Mesenchymal stem cell (in vitro differentiated cells and primary cell): ENCODE measurements at regions not wholly inside any gene's neighbourhood (a gene's known extent, or its start where the extent isn't known, plus 50 kb on each side); places are given as distances from the start of the nearest gene placed in this dataset.

Source experiments
- DNase-seq: peaks from one replicate; pipeline ENCODE4 v3.0.0-alpha.2; 2013
- H2AFZ ChIP-seq: one replicate; pipeline ENCODE4 v1.6.1; 2013; ENCODE audit warnings: low read depth, mild to moderate bottlenecking, control low read depth, inconsistent platforms, low read length, moderate library complexity
- H2AK5ac ChIP-seq: 2 replicates; pipeline ENCODE4 v1.6.1; 2013; ENCODE audit warnings: low read length, moderate library complexity, mild to moderate bottlenecking, inconsistent platforms; ENCODE audit not compliant: severe bottlenecking
- H2BK120ac ChIP-seq: one replicate; pipeline ENCODE4 v1.6.1; 2013; ENCODE audit warnings: low read depth, mild to moderate bottlenecking, inconsistent platforms, low read length, moderate library complexity
- H2BK12ac ChIP-seq, 2 experiments: one replicate each; pipeline ENCODE4 v1.6.1; 2013; ENCODE audit warnings: inconsistent platforms in 2 of 2, low read length in 2 of 2, mild to moderate bottlenecking in 2 of 2, moderate library complexity in 2 of 2, control low read depth in 1 of 2
- H2BK15ac ChIP-seq: one replicate; pipeline ENCODE4 v1.6.1; 2013; ENCODE audit warnings: mild to moderate bottlenecking, low read depth, inconsistent platforms; ENCODE audit not compliant: poor library complexity, severe bottlenecking
- H2BK5ac ChIP-seq: 2 replicates; pipeline ENCODE4 v1.6.1; 2013; ENCODE audit warnings: low read depth, mild to moderate bottlenecking, low read length, control low read depth, inconsistent platforms; ENCODE audit not compliant: poor library complexity, severe bottlenecking
- H3K14ac ChIP-seq, 2 experiments: one replicate each; pipeline ENCODE4 v1.6.1; 2013; ENCODE audit warnings: inconsistent platforms in 2 of 2, low read length in 2 of 2, control low read depth in 1 of 2, mild to moderate bottlenecking in 1 of 2, moderate library complexity in 1 of 2
- H3K18ac ChIP-seq, 2 experiments: one replicate each; pipeline ENCODE4 v1.6.1; 2013; ENCODE audit warnings: inconsistent platforms in 2 of 2, low read length in 2 of 2, control low read depth in 1 of 2, low read depth in 1 of 2, mild to moderate bottlenecking in 1 of 2
- H3K23ac ChIP-seq, 2 experiments: one replicate each; pipeline ENCODE4 v1.6.1; 2013; ENCODE audit warnings: inconsistent platforms in 2 of 2, low read length in 2 of 2, mild to moderate bottlenecking in 2 of 2, moderate library complexity in 2 of 2, control low read depth in 1 of 2
- H3K27ac ChIP-seq: 2 replicates; pipeline ENCODE4 v1.5.1; 2013; ENCODE audit warnings: mild to moderate bottlenecking, moderate library complexity, low read length, control low read depth, inconsistent platforms; ENCODE audit not compliant: poor library complexity, severe bottlenecking
- H3K27me3 ChIP-seq, 2 experiments: 2 replicates each; pipeline versions ENCODE4 v1.6.1 to v1.7.0; 2013; ENCODE audit warnings: low read length in 2 of 2, mild to moderate bottlenecking in 2 of 2, moderate library complexity in 2 of 2, control low read depth in 1 of 2, inconsistent platforms in 1 of 2; ENCODE audit not compliant: control insufficient read depth in 1 of 2, insufficient read depth in 1 of 2
- H3K36me3 ChIP-seq, 2 experiments: 2 replicates each; pipeline versions ENCODE4 v1.6.1 to v1.7.0; 2013; ENCODE audit warnings: low read length in 2 of 2, control low read depth in 1 of 2, inconsistent platforms in 1 of 2, low read depth in 1 of 2, mild to moderate bottlenecking in 1 of 2; ENCODE audit not compliant: insufficient read depth in 2 of 2, control insufficient read depth in 1 of 2
- H3K4ac ChIP-seq, 2 experiments: one replicate each; pipeline ENCODE4 v1.6.1; 2013; ENCODE audit warnings: inconsistent platforms in 2 of 2, low read length in 2 of 2, mild to moderate bottlenecking in 2 of 2, moderate library complexity in 2 of 2, control low read depth in 1 of 2, low read depth in 1 of 2
- H3K4me1 ChIP-seq: 2 replicates; pipeline ENCODE4 v1.6.1; 2013; ENCODE audit warnings: low read depth, low read length, control low read depth; ENCODE audit not compliant: control insufficient read depth, insufficient read depth
- H3K4me2 ChIP-seq: 2 replicates; pipeline ENCODE4 v1.6.1; 2013; ENCODE audit warnings: low read length, mild to moderate bottlenecking, inconsistent platforms; ENCODE audit not compliant: poor library complexity, severe bottlenecking
- H3K4me3 ChIP-seq, 2 experiments: 2 replicates each; pipeline versions ENCODE4 v1.5.1 to v1.7.0; 2013; ENCODE audit warnings: low read length in 2 of 2, mild to moderate bottlenecking in 2 of 2, control low read depth in 1 of 2, low read depth in 1 of 2; ENCODE audit not compliant: insufficient read depth in 1 of 2
- H3K79me1 ChIP-seq: replicated peaks from 2 replicates; pipeline ENCODE4 v1.6.1; 2013; ENCODE audit warnings: mild to moderate bottlenecking, control low read depth, low read length, inconsistent platforms; ENCODE audit not compliant: poor library complexity, severe bottlenecking
- H3K9ac ChIP-seq: 2 replicates; pipeline ENCODE4 v1.7.0; 2013; ENCODE audit warnings: mild to moderate bottlenecking, low read length, moderate library complexity
- H3K9me3 ChIP-seq: 2 replicates; pipeline ENCODE4 v1.7.0; 2013; ENCODE audit warnings: mild to moderate bottlenecking, low read length; ENCODE audit not compliant: control insufficient read depth
- H4K8ac ChIP-seq: one replicate; pipeline ENCODE4 v1.6.1; 2013; ENCODE audit warnings: inconsistent platforms, mild to moderate bottlenecking, low read length, moderate library complexity
- H4K91ac ChIP-seq: one replicate; pipeline ENCODE4 v1.6.1; 2013; ENCODE audit warnings: mild to moderate bottlenecking, low read length, inconsistent platforms
- WGBS: methylation state at CpG from one replicate; pipeline ENCODE4 v1.1.7; 2013; ENCODE audit warnings: mixed read lengths; 5-methylcytosine and 5-hydroxymethylcytosine counted together

GRCh38 chr1:228648647-228649383 lies 86.5 kb upstream of the RHOU start:
- no peak overlapping the region for H3K18ac ChIP-seq
- 90% methylated on average over 13 of the region's 16 CpGs for WGBS
- H4K91ac ChIP-seq = no peak overlapping the region
- no peak overlapping the region for H3K23ac ChIP-seq
- H3K79me1 ChIP-seq = peaks cover 16% of the 10 kb centered on the region
- no peak overlapping the region for H3K4me2 ChIP-seq
- H3K9ac ChIP-seq = no peak overlapping the region
- no peak overlapping the region for H2AFZ ChIP-seq
- no peak overlapping the region for H4K8ac ChIP-seq
- no peak overlapping the region for H2BK12ac ChIP-seq
- peak overlapping the region in 1 of 2 experiments; percentile 78 for H3K4me3 ChIP-seq
- H2BK120ac ChIP-seq = no peak overlapping the region
- H3K14ac ChIP-seq = no peak overlapping the region
- H3K9me3 ChIP-seq = no peaks in the 10 kb centered on the region
- no peak for DNase-seq
- peaks cover 20% of the 10 kb centered on the region for H3K4me1 ChIP-seq
- H2BK5ac ChIP-seq = no peak overlapping the region
- no peak overlapping the region for H3K4ac ChIP-seq
- H3K27ac ChIP-seq = no peak overlapping the region
- no peak overlapping the region for H2BK15ac ChIP-seq
- peaks cover 0 to 27% of the 10 kb centered on the region in 2 experiments for H3K27me3 ChIP-seq
- peaks cover 0 to 12% of the 10 kb centered on the region in 2 experiments for H3K36me3 ChIP-seq
- no peak overlapping the region for H2AK5ac ChIP-seq

- H2AFZ ChIP-seq = no peak overlapping the region
- no peak overlapping the region for H3K4ac ChIP-seq
- no peak overlapping the region for H3K27ac ChIP-seq
- 62% methylated on average over 23 of the region's 23 CpGs for WGBS
- peaks cover 0 to 12% of the 10 kb centered on the region in 2 experiments for H3K36me3 ChIP-seq
- H4K91ac ChIP-seq = peak overlapping the region; percentile 61
- no peak overlapping the region for H2AK5ac ChIP-seq
- no peak overlapping the region for H2BK120ac ChIP-seq
- H2BK5ac ChIP-seq = no peak overlapping the region
- peaks cover 16% of the 10 kb centered on the region for H3K79me1 ChIP-seq
- H3K14ac ChIP-seq = peak overlapping the region in 1 of 2 experiments; percentile 79
- no peak overlapping the region for H4K8ac ChIP-seq
- peaks cover 20% of the 10 kb centered on the region for H3K4me1 ChIP-seq
- DNase-seq = no peak
- H3K9me3 ChIP-seq = no peaks in the 10 kb centered on the region
- no peak overlapping the region for H3K18ac ChIP-seq
- H3K9ac ChIP-seq = no peak overlapping the region
- H2BK12ac ChIP-seq = no peak overlapping the region
- H3K23ac ChIP-seq = peak overlapping the region in 1 of 2 experiments; percentile 35
- H3K27me3 ChIP-seq = peaks cover 0 to 27% of the 10 kb centered on the region in 2 experiments
- H3K4me3 ChIP-seq = no peak overlapping the region
- no peak overlapping the region for H2BK15ac ChIP-seq
- H3K4me2 ChIP-seq = no peak overlapping the region
Observed at GRCh38 chr1:228650141-228650540, 85.1 kb upstream of the RHOU start.

GRCh38 chr1:228650946-228651345 lies 84.3 kb upstream of the RHOU start:
- Histone ChIP-seq H2BK120ac (no peak overlapping the region), H3K14ac (no peak overlapping the region), H3K23ac (no peak overlapping the region), H2AK5ac (no peak overlapping the region), H3K18ac (no peak overlapping the region), H2BK5ac (no peak overlapping the region), H3K79me1 (peaks cover 16% of the 10 kb centered on the region), H4K8ac (no peak overlapping the region), H4K91ac (no peak overlapping the region), H3K4ac (no peak overlapping the region), H2BK15ac (no peak overlapping the region), H3K4me3 (no peak overlapping the region), H3K27ac (no peak overlapping the region), H3K27me3 (peaks cover 0 to 27% of the 10 kb centered on the region in 2 experiments), H3K36me3 (peaks cover 0 to 12% of the 10 kb centered on the region in 2 experiments), H3K4me2 (no peak overlapping the region), H3K9ac (no peak overlapping the region), H3K9me3 (no peaks in the 10 kb centered on the region), H3K4me1 (peaks cover 20% of the 10 kb centered on the region), H2BK12ac (no peak overlapping the region), H2AFZ (no peak overlapping the region)
- no peak for DNase-seq
- 81% methylated on average over 1 of the region's 1 CpG for WGBS

- 100% methylated on average over 1 of the region's 1 CpG for WGBS
- Histone ChIP-seq H2BK120ac (no peak overlapping the region), H2BK5ac (no peak overlapping the region), H2AK5ac (no peak overlapping the region), H2AFZ (no peak overlapping the region), H3K4me2 (no peak overlapping the region), H3K36me3 (peaks cover 0 to 12% of the 10 kb centered on the region in 2 experiments), H3K9ac (no peak overlapping the region), H3K79me1 (peaks cover 16% of the 10 kb centered on the region), H3K23ac (no peak overlapping the region), H3K27me3 (peaks cover 0 to 27% of the 10 kb centered on the region in 2 experiments), H4K8ac (no peak overlapping the region), H2BK12ac (no peak overlapping the region), H3K4ac (no peak overlapping the region), H3K14ac (no peak overlapping the region), H4K91ac (no peak overlapping the region), H3K18ac (no peak overlapping the region), H3K9me3 (no peaks in the 10 kb centered on the region), H2BK15ac (no peak overlapping the region), H3K4me1 (peaks cover 17% of the 10 kb centered on the region), H3K4me3 (no peak overlapping the region), H3K27ac (no peak overlapping the region)
- peak; percentile 9 for DNase-seq
Observed at GRCh38 chr1:228652116-228652515, 83.2 kb upstream of the RHOU start.
